ENCODE measurements at regions not wholly inside any gene's neighbourhood (a gene's known extent, or its start where the extent isn't known, plus 50 kb on each side); places are given as distances from the start of the nearest gene placed in this dataset.

DNA sequence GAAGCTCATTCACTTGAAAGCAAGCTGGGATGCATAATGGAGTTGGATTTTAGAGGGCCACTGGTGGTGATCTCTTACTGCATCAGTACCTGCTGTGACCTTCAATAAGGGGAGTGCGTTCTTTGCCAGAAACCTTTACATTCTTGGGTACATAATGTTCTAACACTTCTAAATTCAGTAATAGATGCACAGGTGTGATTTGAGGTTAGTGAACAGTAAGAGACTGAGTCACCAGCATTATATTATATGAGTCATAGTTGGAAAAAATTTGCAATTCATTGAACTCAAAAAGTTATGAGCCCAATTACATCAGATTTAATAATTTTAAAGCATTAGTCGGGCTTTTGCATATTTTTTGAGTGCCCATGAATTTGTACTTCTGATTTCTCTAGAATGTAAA, 803.3 kb downstream of the ADCYAP1 start:
- Histone ChIP-seq H3K27ac (no peak overlapping the region), H3K4me3 (no peak overlapping the region)
- no peak for DNase-seq (ENCODE audit: low spot score)
- TF ChIP-seq, protein P1, sequence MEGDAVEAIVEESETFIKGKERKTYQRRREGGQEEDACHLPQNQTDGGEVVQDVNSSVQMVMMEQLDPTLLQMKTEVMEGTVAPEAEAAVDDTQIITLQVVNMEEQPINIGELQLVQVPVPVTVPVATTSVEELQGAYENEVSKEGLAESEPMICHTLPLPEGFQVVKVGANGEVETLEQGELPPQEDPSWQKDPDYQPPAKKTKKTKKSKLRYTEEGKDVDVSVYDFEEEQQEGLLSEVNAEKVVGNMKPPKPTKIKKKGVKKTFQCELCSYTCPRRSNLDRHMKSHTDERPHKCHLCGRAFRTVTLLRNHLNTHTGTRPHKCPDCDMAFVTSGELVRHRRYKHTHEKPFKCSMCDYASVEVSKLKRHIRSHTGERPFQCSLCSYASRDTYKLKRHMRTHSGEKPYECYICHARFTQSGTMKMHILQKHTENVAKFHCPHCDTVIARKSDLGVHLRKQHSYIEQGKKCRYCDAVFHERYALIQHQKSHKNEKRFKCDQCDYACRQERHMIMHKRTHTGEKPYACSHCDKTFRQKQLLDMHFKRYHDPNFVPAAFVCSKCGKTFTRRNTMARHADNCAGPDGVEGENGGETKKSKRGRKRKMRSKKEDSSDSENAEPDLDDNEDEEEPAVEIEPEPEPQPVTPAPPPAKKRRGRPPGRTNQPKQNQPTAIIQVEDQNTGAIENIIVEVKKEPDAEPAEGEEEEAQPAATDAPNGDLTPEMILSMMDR (IDR thresholded peaks at IDR 0.05): no peak

DNA sequence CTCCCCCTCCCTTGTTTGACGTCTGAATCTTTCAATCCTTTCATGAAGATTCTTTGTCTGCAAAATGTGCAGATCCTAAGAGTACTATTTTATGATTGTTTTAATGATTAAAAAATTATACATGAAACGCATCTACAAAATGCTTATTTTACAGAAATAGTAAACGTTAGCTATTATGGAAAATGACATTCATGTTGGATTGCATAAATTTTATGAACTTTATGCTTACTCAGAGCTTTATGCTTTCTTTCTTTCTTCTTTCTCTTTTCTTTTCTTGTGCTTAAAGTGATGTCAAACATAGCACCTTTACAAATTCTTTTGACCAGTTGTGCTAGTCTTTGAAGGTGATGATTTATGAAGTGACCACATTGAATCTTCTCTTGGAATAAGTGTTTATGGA, 805.4 kb downstream of the ADCYAP1 start:
- H3K4me3 ChIP-seq: no peak overlapping the region

DNA sequence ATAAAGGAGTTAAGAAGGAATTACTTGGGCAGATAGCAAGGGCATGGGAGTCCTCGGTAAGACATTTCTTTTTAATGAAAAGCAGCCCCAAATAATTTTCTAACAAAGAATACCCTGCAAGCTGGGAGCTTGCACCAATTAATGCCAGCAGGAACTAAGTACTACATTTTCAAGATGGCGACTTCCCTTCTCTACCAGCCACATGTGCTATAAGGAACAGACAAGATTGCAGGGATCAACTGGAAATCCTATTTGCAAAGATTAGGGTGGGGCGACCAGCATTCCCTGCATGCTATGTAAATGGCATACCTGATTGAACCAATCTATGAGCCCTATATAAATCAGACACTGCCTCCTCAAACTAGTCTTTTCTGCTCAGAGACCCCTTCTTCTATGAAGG, 827.5 kb downstream of the ADCYAP1 start:
- TF ChIP-seq, protein P1 (IDR thresholded peaks at IDR 0.05): no peak
- no peak for DNase-seq (ENCODE audit: low spot score)
- Histone ChIP-seq H3K4me3 (no peak overlapping the region), H3K27ac (no peak overlapping the region)

More for the DNA sequence above, 805.4 kb downstream of the ADCYAP1 start:
- no peak for DNase-seq (ENCODE audit: low spot score)
- H3K27ac ChIP-seq: no peak overlapping the region
- TF ChIP-seq, protein P1 (IDR thresholded peaks at IDR 0.05): no peak

DNA sequence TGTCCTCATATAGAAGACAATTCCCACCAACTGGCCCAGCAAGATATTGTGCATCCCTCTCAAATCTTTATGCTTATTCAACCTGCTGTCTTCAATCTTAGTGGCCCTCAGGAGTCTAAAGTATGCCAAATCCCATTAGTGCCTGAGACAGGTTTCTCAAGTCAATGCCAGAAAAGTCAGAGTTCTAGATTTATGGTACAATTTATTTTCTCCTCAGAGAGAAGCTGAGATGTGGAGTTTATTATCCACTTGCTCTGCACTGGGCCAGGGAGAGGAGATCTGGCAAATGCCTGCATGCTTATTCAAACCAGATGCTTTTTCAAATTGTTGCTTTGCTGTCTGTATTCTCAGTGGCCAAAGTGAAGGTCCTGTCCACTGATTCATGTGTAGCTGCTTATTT, 825.2 kb downstream of the METTL4 start:
- TF ChIP-seq, protein P1 (IDR thresholded peaks at IDR 0.05): no peak
- DNase-seq (ENCODE audit: low spot score): no peak
- H3K4me3 ChIP-seq: no peak overlapping the region
- H3K27ac ChIP-seq: no peak overlapping the region

DNA sequence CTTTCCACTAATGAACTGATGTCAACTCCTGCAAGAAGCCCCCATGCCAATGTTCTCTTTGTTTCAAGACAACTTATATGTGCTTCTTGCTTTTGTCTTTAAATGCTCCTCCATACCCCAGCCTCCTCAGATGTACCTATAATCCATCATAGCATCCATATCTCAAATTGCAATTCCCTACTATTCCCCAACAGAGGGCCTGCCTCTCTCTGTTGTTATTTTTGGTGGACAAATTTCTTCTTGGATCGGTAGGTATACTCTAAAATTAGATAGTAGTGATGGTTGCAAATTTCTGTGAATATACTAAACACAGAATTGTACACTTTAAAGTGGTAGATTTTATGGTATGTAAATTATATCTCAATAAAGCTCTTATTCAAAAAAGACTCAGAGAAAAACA, 820.1 kb downstream of the METTL4 start:
- no peak overlapping the region for H3K27ac ChIP-seq
- TF ChIP-seq, protein P1 (IDR thresholded peaks at IDR 0.05): no peak
- no peak overlapping the region for H3K4me3 ChIP-seq
- no peak for DNase-seq (ENCODE audit: low spot score)

DNA sequence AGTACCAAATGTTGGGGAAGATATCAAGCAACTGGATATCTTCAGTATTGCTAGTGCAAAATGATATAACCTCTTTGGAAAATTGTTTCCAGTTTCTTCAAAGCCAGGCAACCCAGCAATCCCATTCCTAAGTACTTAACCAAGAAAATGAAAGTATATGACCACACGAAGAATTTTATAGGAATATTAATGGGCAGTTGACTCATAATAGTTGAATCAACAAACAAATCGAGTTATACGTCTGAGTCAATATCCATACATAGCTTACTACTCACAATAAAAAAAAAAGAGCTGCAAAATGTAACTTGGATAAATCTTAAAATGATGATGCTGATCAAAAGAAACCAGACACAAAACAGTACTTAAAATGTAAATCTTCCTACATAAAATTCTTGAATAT, 810.4 kb downstream of the METTL4 start:
- no peak overlapping the region for H3K27ac ChIP-seq
- TF ChIP-seq, protein P1 (IDR thresholded peaks at IDR 0.05): no peak
- DNase-seq (ENCODE audit: low spot score): no peak
- H3K4me3 ChIP-seq: no peak overlapping the region

DNA sequence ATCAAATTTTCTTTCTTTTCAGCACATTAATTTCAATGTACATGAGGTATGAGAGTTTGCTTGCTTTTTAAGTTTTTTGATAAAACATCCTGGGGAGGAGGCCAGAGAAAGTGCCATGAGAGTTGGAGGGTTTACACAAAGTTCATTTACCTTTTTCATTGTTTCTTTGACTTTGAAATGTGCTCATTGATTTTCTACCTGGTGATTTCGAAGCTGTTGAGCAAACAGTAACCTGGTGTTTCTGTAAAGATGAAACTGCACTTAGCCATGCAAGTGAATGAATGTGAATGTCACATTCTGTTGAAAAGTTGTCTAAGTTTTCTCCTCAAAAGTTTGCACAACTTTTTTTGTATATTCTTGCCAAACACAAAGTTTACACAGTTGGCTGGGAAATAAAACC, 797.0 kb downstream of the METTL4 start:
- Histone ChIP-seq H3K27ac (no peak overlapping the region), H3K4me3 (no peak overlapping the region)
- TF ChIP-seq, protein P1 (IDR thresholded peaks at IDR 0.05): no peak
- DNase-seq (ENCODE audit: low spot score): no peak
